IMR-90 (cell line): ENCODE measurements at regions not wholly inside any gene's neighbourhood (a gene's known extent, or its start where the extent isn't known, plus 50 kb on each side); places are given as distances from the start of the nearest gene placed in this dataset.

Experiments used
- ATAC-seq: fragments of 200-7000 bp; cut with Tn5 transposase; 2 replicates; pipeline ENCODE4 v1.9.1; 2020; ENCODE audit warnings: low read depth, mild to moderate bottlenecking, moderate library complexity
- BruUV-seq: library from RNA; stranded (reverse); fragments of 400-500 nt; replicated peaks from 2 replicates; lab custom pipeline; 2021; lab: Mats Ljungman, UMichigan
- CTCF ChIA-PET: fragments of 300-600 bp; formaldehyde crosslinking; extraction: SDS; loops from one replicate; lab custom pipeline; 2021; ENCODE audit warnings: antibody characterized with exemption; lab: Yijun Ruan, JAX
- POLR2A ChIA-PET: fragments of 300-600 bp; sonication (Branson Sonifier 250); formaldehyde crosslinking; loops from one replicate; lab custom pipeline; 2022; ENCODE audit warnings: antibody characterized with exemption; ENCODE audit not compliant: unreplicated experiment; lab: Charles Lee
- DNase-seq: peaks from one replicate; pipeline ENCODE4 v3.0.0; 2013
- H2AFZ ChIP-seq: replicated peaks from 2 replicates; pipeline ENCODE3; 2013; ENCODE audit warnings: low read length, mild to moderate bottlenecking; ENCODE audit not compliant: poor library complexity
- H2AK5ac ChIP-seq: 2 replicates; pipeline ENCODE4 v1.6.1; 2013; ENCODE audit warnings: low read depth, low read length, inconsistent platforms
- H2AK9ac ChIP-seq: replicated peaks from 2 replicates; pipeline ENCODE3; 2013; ENCODE audit warnings: mild to moderate bottlenecking, low read depth, low read length, moderate library complexity; ENCODE audit not compliant: poor library complexity
- H2BK120ac ChIP-seq: 2 replicates; pipeline ENCODE4 v1.6.1; 2013; ENCODE audit warnings: low read depth, low read length, inconsistent platforms
- H2BK15ac ChIP-seq: 3 replicates; pipeline ENCODE4 v1.6.1; 2013; ENCODE audit warnings: low read depth, low read length, inconsistent platforms
- H2BK20ac ChIP-seq: 2 replicates; pipeline ENCODE4 v1.6.1; 2013; ENCODE audit warnings: low read depth, mild to moderate bottlenecking, inconsistent platforms, low read length, moderate library complexity
- H2BK5ac ChIP-seq: 2 replicates; pipeline ENCODE4 v1.6.1; 2013; ENCODE audit warnings: mild to moderate bottlenecking, low read depth, low read length, inconsistent platforms; ENCODE audit not compliant: poor library complexity, severe bottlenecking
- H3K14ac ChIP-seq: replicated peaks from 2 replicates; pipeline ENCODE4 v1.6.1; 2013; ENCODE audit warnings: low read depth, low read length, inconsistent platforms
- H3K18ac ChIP-seq: 2 replicates; pipeline ENCODE4 v1.6.1; 2013; ENCODE audit warnings: low read depth, low read length, control low read depth
- H3K23ac ChIP-seq: 2 replicates; pipeline ENCODE4 v1.6.1; 2013; ENCODE audit warnings: low read depth, low read length, inconsistent platforms
- H3K27ac ChIP-seq: 2 replicates; pipeline ENCODE4 v1.5.1; 2013; ENCODE audit warnings: mild to moderate bottlenecking, control low read depth, low read length; ENCODE audit not compliant: insufficient read depth
- H3K27me3 ChIP-seq: 2 replicates; pipeline ENCODE4 v1.6.1; 2013; ENCODE audit warnings: low read length; ENCODE audit not compliant: control insufficient read depth, insufficient read depth
- H3K36me3 ChIP-seq: 2 replicates; pipeline ENCODE4 v1.6.1; 2013; ENCODE audit warnings: low read length, mixed read lengths; ENCODE audit not compliant: control insufficient read depth, insufficient read depth
- H3K4ac ChIP-seq: 2 replicates; pipeline ENCODE4 v1.6.1; 2013; ENCODE audit warnings: low read depth, low read length, inconsistent platforms
- H3K4me1 ChIP-seq: 2 replicates; pipeline ENCODE4 v1.6.1; 2013; ENCODE audit warnings: low read length, mixed read lengths; ENCODE audit not compliant: control insufficient read depth, insufficient read depth
- H3K4me2 ChIP-seq: 2 replicates; pipeline ENCODE4 v1.6.1; 2013; ENCODE audit warnings: low read depth, mild to moderate bottlenecking, control low read depth, low read length, moderate library complexity
- H3K4me3 ChIP-seq: 2 replicates; pipeline ENCODE4 v1.5.1; 2013; ENCODE audit warnings: low read depth, mild to moderate bottlenecking, control low read depth, low read length, moderate library complexity; ENCODE audit not compliant: insufficient read depth
- H3K56ac ChIP-seq: 2 replicates; pipeline ENCODE4 v1.6.1; 2013; ENCODE audit warnings: low read length, inconsistent platforms; ENCODE audit not compliant: insufficient read depth; ENCODE audit errors: extremely low read depth
- H3K79me1 ChIP-seq, 2 experiments: 2 replicates each; pipeline ENCODE4 v1.6.1; 2013; ENCODE audit warnings: low read length in 2 of 2, inconsistent platforms in 1 of 2, low read depth in 1 of 2
- H3K9ac ChIP-seq: 2 replicates; pipeline ENCODE4 v1.6.1; 2013; ENCODE audit warnings: low read depth, low read length, control low read depth
- H3K9me1 ChIP-seq: 2 replicates; pipeline ENCODE4 v1.6.1; 2013; ENCODE audit warnings: low read length, inconsistent platforms; ENCODE audit not compliant: insufficient read depth
- H3K9me3 ChIP-seq: 2 replicates; pipeline ENCODE4 v1.6.1; 2013; ENCODE audit warnings: low read length; ENCODE audit not compliant: control insufficient read depth, insufficient read depth
- H4K20me1 ChIP-seq: 2 replicates; pipeline ENCODE4 v1.6.1; 2013; ENCODE audit warnings: low read length, inconsistent platforms; ENCODE audit not compliant: insufficient read depth
- H4K5ac ChIP-seq: 2 replicates; pipeline ENCODE4 v1.6.1; 2013; ENCODE audit warnings: mild to moderate bottlenecking, low read depth, low read length, control low read depth
- H4K8ac ChIP-seq, 2 experiments: 2 replicates each; pipeline ENCODE4 v1.6.1; 2013; ENCODE audit warnings: low read depth in 2 of 2, low read length in 2 of 2, control low read depth in 1 of 2, inconsistent platforms in 1 of 2
- H4K91ac ChIP-seq: 2 replicates; pipeline ENCODE4 v1.6.1; 2013; ENCODE audit warnings: low read depth, low read length, inconsistent platforms; ENCODE audit not compliant: insufficient read depth
- BHLHE40 ChIP-seq: fragments of 150-350 bp; IDR thresholded peaks from 2 replicates; pipeline ENCODE4 v1.6.1; 2016; ENCODE audit warnings: mild to moderate bottlenecking, low read depth, low read length
- CEBPB ChIP-seq: IDR thresholded peaks from 2 replicates; pipeline ENCODE4 v1.6.1; 2012; ENCODE audit warnings: low read depth, low read length, improper control_type of control experiment
- CHD1 ChIP-seq: IDR thresholded peaks from 2 replicates; pipeline ENCODE4 v1.6.1; 2012; ENCODE audit warnings: low read depth, low read length, improper control_type of control experiment
- ELK1 ChIP-seq: fragments of 150-350 bp; IDR thresholded peaks from 2 replicates; pipeline ENCODE4 v1.6.1; 2016; ENCODE audit warnings: low read depth, mild to moderate bottlenecking, low read length, moderate library complexity, borderline replicate concordance
- MAFK ChIP-seq: IDR thresholded peaks from 2 replicates; pipeline ENCODE4 v1.6.1; 2012; ENCODE audit warnings: low read depth, low read length, improper control_type of control experiment
- MAZ ChIP-seq: IDR thresholded peaks from 2 replicates; pipeline ENCODE4 v1.6.1; 2012; ENCODE audit warnings: low read depth, mild to moderate bottlenecking, low read length, improper control_type of control experiment, moderate library complexity, borderline replicate concordance
- MXI1 ChIP-seq: IDR thresholded peaks from 2 replicates; pipeline ENCODE4 v1.6.1; 2012; ENCODE audit warnings: low read depth, mild to moderate bottlenecking, low read length, moderate library complexity, borderline replicate concordance
- NFE2L2 ChIP-seq: fragments of 150-350 bp; IDR thresholded peaks from 2 replicates; pipeline ENCODE4 v1.6.1; 2016; ENCODE audit warnings: low read depth, mild to moderate bottlenecking, low read length
- POLR2A ChIP-seq: IDR thresholded peaks from 2 replicates; pipeline ENCODE4 v1.6.1; 2012; ENCODE audit warnings: mild to moderate bottlenecking, low read depth, low read length
- RAD21 ChIP-seq: IDR thresholded peaks from 2 replicates; pipeline ENCODE4 v1.6.1; 2012; ENCODE audit warnings: low read length, improper control_type of control experiment
- RFX5 ChIP-seq: IDR thresholded peaks from 2 replicates; pipeline ENCODE4 v1.8.0; 2012; ENCODE audit warnings: low read depth, mild to moderate bottlenecking, low read length, moderate library complexity
- WGBS, 2 experiments: methylation state at CpG; one replicate each; pipeline versions ENCODE4 v1.1.5 to v1.1.7; 2013; ENCODE audit warnings: missing lambda C conversion rate in 2 of 2; ENCODE audit not compliant: insufficient read length in 1 of 2; ENCODE audit errors: extremely low coverage in 2 of 2; 5-methylcytosine and 5-hydroxymethylcytosine counted together
- dilution Hi-C: fragments of 300-500 bp; cut with HindIII; formaldehyde crosslinking; loops from one replicate; pipeline ENCODE4 v1.14.3; 2018; ENCODE audit warnings: low sequenced_read_pairs; ENCODE audit not compliant: unreplicated experiment
- in situ Hi-C: fragments of 300-500 bp; cut with MboI; formaldehyde crosslinking; loops from 3 replicates; pipeline ENCODE4 v1.14.3; 2019; ENCODE audit warnings: low sequenced_read_pairs, inconsistent platforms, mixed read lengths
- intact Hi-C: fragments of 100-400 bp; cut with micrococcal nuclease; formaldehyde crosslinking; loops from 2 replicates; pipeline ENCODE4 v1.10.0; 2022
- TF ChIP-seq, protein P1 (sequence below): fragments of 150-350 bp; IDR thresholded peaks from 2 replicates; pipeline ENCODE4 v1.6.1; 2017; ENCODE audit warnings: mild to moderate bottlenecking, antibody characterized with exemption, low read length, low read depth
- TF ChIP-seq, protein P2 (sequence below): conservative IDR thresholded peaks from 2 replicates; pipeline ENCODE4 v1.5.1; 2012; ENCODE audit warnings: mild to moderate bottlenecking, low read depth, low read length, improper control_type of control experiment

- no peak overlapping the region for H3K4me2 ChIP-seq
- in situ Hi-C loops (no loop called here), dilution Hi-C loops (no loop called here), intact Hi-C loops (no loop called here)
- H3K9ac ChIP-seq, result no peak overlapping the region
- H3K27ac ChIP-seq, result no peak overlapping the region
- ATAC-seq (no peak), DNase-seq (no peak)
- H3K4me3 ChIP-seq, result no peak overlapping the region
- H3K9me3 ChIP-seq, result no peaks in the 10 kb centered on the region
- no peak overlapping the region for H2AK9ac ChIP-seq
- no peak overlapping the region for H2AK5ac ChIP-seq
- no peak overlapping the region for H2BK120ac ChIP-seq
- H4K20me1 ChIP-seq, result no peaks in the 10 kb centered on the region
- H2AFZ ChIP-seq, result no peak overlapping the region
- no peak for TF ChIP-seq CEBPB
- no peak for TF ChIP-seq RFX5
- TF ChIP-seq, protein P1, sequence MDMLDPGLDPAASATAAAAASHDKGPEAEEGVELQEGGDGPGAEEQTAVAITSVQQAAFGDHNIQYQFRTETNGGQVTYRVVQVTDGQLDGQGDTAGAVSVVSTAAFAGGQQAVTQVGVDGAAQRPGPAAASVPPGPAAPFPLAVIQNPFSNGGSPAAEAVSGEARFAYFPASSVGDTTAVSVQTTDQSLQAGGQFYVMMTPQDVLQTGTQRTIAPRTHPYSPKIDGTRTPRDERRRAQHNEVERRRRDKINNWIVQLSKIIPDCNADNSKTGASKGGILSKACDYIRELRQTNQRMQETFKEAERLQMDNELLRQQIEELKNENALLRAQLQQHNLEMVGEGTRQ, result no peak
- no peak for TF ChIP-seq ELK1
- TF ChIP-seq MAZ, result no peak
- no peak for TF ChIP-seq POLR2A
- TF ChIP-seq RAD21, result no peak
- TF ChIP-seq BHLHE40, result no peak
- no peak for TF ChIP-seq CHD1
- no peak for TF ChIP-seq MXI1
- TF ChIP-seq, protein P2, sequence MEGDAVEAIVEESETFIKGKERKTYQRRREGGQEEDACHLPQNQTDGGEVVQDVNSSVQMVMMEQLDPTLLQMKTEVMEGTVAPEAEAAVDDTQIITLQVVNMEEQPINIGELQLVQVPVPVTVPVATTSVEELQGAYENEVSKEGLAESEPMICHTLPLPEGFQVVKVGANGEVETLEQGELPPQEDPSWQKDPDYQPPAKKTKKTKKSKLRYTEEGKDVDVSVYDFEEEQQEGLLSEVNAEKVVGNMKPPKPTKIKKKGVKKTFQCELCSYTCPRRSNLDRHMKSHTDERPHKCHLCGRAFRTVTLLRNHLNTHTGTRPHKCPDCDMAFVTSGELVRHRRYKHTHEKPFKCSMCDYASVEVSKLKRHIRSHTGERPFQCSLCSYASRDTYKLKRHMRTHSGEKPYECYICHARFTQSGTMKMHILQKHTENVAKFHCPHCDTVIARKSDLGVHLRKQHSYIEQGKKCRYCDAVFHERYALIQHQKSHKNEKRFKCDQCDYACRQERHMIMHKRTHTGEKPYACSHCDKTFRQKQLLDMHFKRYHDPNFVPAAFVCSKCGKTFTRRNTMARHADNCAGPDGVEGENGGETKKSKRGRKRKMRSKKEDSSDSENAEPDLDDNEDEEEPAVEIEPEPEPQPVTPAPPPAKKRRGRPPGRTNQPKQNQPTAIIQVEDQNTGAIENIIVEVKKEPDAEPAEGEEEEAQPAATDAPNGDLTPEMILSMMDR, result no peak
- no peak for TF ChIP-seq MAFK
- no peak for TF ChIP-seq NFE2L2
- H3K14ac ChIP-seq, result no peak overlapping the region
- H3K56ac ChIP-seq, result no peak overlapping the region
- H2BK5ac ChIP-seq, result no peak overlapping the region
- no TSS peak for BruUV-seq
- WGBS, 2 experiments, result no CpG with 5 or more reads among the region's 6 CpGs
- H3K18ac ChIP-seq, result no peak overlapping the region
- CTCF ChIA-PET, result no interaction called here
- no peaks in the 10 kb centered on the region for H3K9me1 ChIP-seq
- H3K79me1 ChIP-seq, result no peaks in the 10 kb centered on the region
- H4K5ac ChIP-seq, result no peak overlapping the region
- H4K91ac ChIP-seq, result no peak overlapping the region
- H4K8ac ChIP-seq, result no peak overlapping the region
- H3K4ac ChIP-seq, result no peak overlapping the region
- peaks cover 3% of the 10 kb centered on the region; the same call in 1 of the 2 replicates for H3K27me3 ChIP-seq
- POLR2A ChIA-PET, result no interaction called here
- H3K36me3 ChIP-seq, result no peaks in the 10 kb centered on the region
- H2BK15ac ChIP-seq, result no peak overlapping the region
- H2BK20ac ChIP-seq, result no peak overlapping the region
- H3K23ac ChIP-seq, result no peak overlapping the region
- H3K4me1 ChIP-seq, result no peaks in the 10 kb centered on the region
These were observed 246.2 kb downstream of the FOXO1 start for GRCh38 chr13:40420160-40420740.
